Transverse colon (tissue), 4 donors: ENCODE measurements at regions not wholly inside any gene's neighbourhood (a gene's known extent, or its start where the extent isn't known, plus 50 kb on each side); places are given as distances from the start of the nearest gene placed in this dataset.

Experiments
- DNase-seq: peaks from one replicate; pipeline ENCODE4 v3.0.0-alpha.2; 2019
- H3K27ac ChIP-seq, 4 donors: fragments of 200-600 bp; sonication (generic); 2 replicates each; pipeline ENCODE4 v1.5.1; 2016 to 2018; ENCODE audit warnings: inconsistent platforms in 4 of 4
- H3K27me3 ChIP-seq: fragments of 200-600 bp; sonication (generic); 2 replicates; pipeline ENCODE4 v1.5.1; 2017; ENCODE audit warnings: inconsistent platforms
- H3K36me3 ChIP-seq, 4 donors: fragments of 200-600 bp; sonication (generic); 2 replicates each; pipeline ENCODE4 v1.5.1; 2017 to 2019; ENCODE audit warnings: inconsistent platforms in 4 of 4
- H3K4me1 ChIP-seq, 4 donors: fragments of 200-600 bp; sonication (generic); 2 replicates each; pipeline ENCODE4 v1.5.1; 2017 to 2020; ENCODE audit warnings: inconsistent platforms in 4 of 4
- H3K4me3 ChIP-seq, 4 donors: fragments of 200-600 bp; sonication (generic); 1 replicate in 1 of 4; 2 replicates in 3 of 4; pipeline versions ENCODE4 v1.5.1 to v1.6.1; 2017 to 2019; ENCODE audit warnings: inconsistent platforms in 4 of 4
- H3K9me3 ChIP-seq, 2 donors: fragments of 200-600 bp; sonication (generic); 2 replicates each; pipeline ENCODE4 v1.5.1; 2017 to 2019; ENCODE audit warnings: inconsistent platforms in 2 of 2
- CTCF ChIP-seq, 5 experiments: fragments of 200-600 bp in 3 of 5; fragments of 450-650 bp in 2 of 5; sonication (generic) in 3 of 5; IDR thresholded peaks; 1 replicate in 2 of 5; 2 replicates in 3 of 5; pipeline ENCODE4 v1.5.1; 2016 to 2017; ENCODE audit warnings: antibody characterized with exemption in 5 of 5, inconsistent platforms in 3 of 5, mild to moderate bottlenecking in 2 of 5, moderate library complexity in 1 of 5
- EP300 ChIP-seq: sonication (generic); formaldehyde crosslinking; IDR thresholded peaks from one replicate; pipeline ENCODE4 v1.6.1; 2017; ENCODE audit warnings: antibody characterized with exemption, low read depth
- POLR2A ChIP-seq: fragments of 450-650 bp; IDR thresholded peaks from one replicate; pipeline ENCODE4 v1.6.1; 2016; ENCODE audit warnings: antibody characterized with exemption, mild to moderate bottlenecking, moderate library complexity
- POLR2AphosphoS5 ChIP-seq, 3 donors: sonication (generic); formaldehyde crosslinking; IDR thresholded peaks; one replicate each; pipeline ENCODE4 v1.6.1; 2016; ENCODE audit warnings: antibody characterized with exemption in 3 of 3
- WGBS, 2 donors: methylation state at CpG; one replicate each; pipeline ENCODE4 v1.1.5; 2018; ENCODE audit warnings: low coverage in 1 of 2; 5-methylcytosine and 5-hydroxymethylcytosine counted together
- in situ Hi-C, 4 donors: fragments of 200-750 bp; cut with MboI; loops; one replicate each; pipeline versions ENCODE4 v1.15.0 to v1.15.1; 2017; ENCODE audit warnings: low sequenced_read_pairs in 3 of 4, low pct_ligation_motif_present in 1 of 4, low pct_unique_long_range_greater_than_20kb in 1 of 4
- intact Hi-C: fragments of 100-400 bp; cut with DNase I; formaldehyde crosslinking; loops from one replicate; pipeline ENCODE4 v1.15.1; 2023; ENCODE audit warnings: low total_unique reads

- in situ Hi-C loops (no loop called here), intact Hi-C loops (no loop called here)
- Histone ChIP-seq H3K36me3 (no peaks in the 10 kb centered on the region), H3K4me3 (no peak overlapping the region), H3K27ac (no peak overlapping the region), H3K4me1 (no peaks in the 10 kb centered on the region), H3K9me3 (no peaks in the 10 kb centered on the region), H3K27me3 (no peaks in the 10 kb centered on the region)
- TF ChIP-seq POLR2AphosphoS5 (IDR thresholded peaks at IDR 0.05): no peak
- TF ChIP-seq CTCF (IDR thresholded peaks at IDR 0.05): no peak
- TF ChIP-seq EP300: no peak
- 60 to 80% methylated on average over 5 of the region's 5 CpGs for WGBS, 2 donors
- no peak for DNase-seq
Measured at GRCh38 chr6:20302702-20303251, 90.5 kb upstream of the MBOAT1 start.

GRCh38 chr6:20306491-20306890, 94.2 kb upstream of the MBOAT1 start:
- 92 to 98% methylated on average over 6 to 14 of the region's 14 CpGs for WGBS, 2 donors
- in situ Hi-C loops: no loop called here
- no peak for DNase-seq
- Histone ChIP-seq H3K4me3 (no peak overlapping the region), H3K27me3 (no peaks in the 10 kb centered on the region), H3K27ac (no peak overlapping the region), H3K9me3 (no peaks in the 10 kb centered on the region), H3K36me3 (no peaks in the 10 kb centered on the region), H3K4me1 (no peaks in the 10 kb centered on the region)
- TF ChIP-seq POLR2A: no peak
- intact Hi-C loops: no loop called here

GRCh38 chr6:20309186-20309585, 92.5 kb upstream of the E2F3 start:
- no peak overlapping the region for H3K27ac ChIP-seq
- H3K4me1 ChIP-seq: no peaks in the 10 kb centered on the region
- intact Hi-C loops (no loop called here), in situ Hi-C loops (no loop called here)
- no peaks in the 10 kb centered on the region for H3K27me3 ChIP-seq
- no peak overlapping the region for H3K4me3 ChIP-seq
- no peak for DNase-seq
- no peak for TF ChIP-seq POLR2A
- TF ChIP-seq EP300: no peak
- no peak for TF ChIP-seq CTCF (IDR thresholded peaks at IDR 0.05)
- TF ChIP-seq POLR2AphosphoS5 (IDR thresholded peaks at IDR 0.05): no peak
- H3K36me3 ChIP-seq: no peaks in the 10 kb centered on the region
- WGBS, 2 donors: 70 to 71% methylated on average over 1 to 2 of the region's 2 CpGs
- no peaks in the 10 kb centered on the region for H3K9me3 ChIP-seq

GRCh38 chr6:20310185-20310584, 91.5 kb upstream of the E2F3 start:
- H3K4me3 ChIP-seq: no peak overlapping the region
- no peaks in the 10 kb centered on the region for H3K27me3 ChIP-seq
- intact Hi-C loops: no loop called here
- in situ Hi-C loops: no loop called here
- H3K9me3 ChIP-seq: no peaks in the 10 kb centered on the region
- TF ChIP-seq CTCF (IDR thresholded peaks at IDR 0.05) (no peak), EP300 (no peak), POLR2A (no peak), POLR2AphosphoS5 (IDR thresholded peaks at IDR 0.05) (no peak)
- H3K36me3 ChIP-seq: no peaks in the 10 kb centered on the region
- DNase-seq: no peak
- 83 to 88% methylated on average over 1 of the region's 1 CpG for WGBS, 2 donors
- no peaks in the 10 kb centered on the region for H3K4me1 ChIP-seq
- H3K27ac ChIP-seq: no peak overlapping the region

- Histone ChIP-seq H3K9me3 (no peaks in the 10 kb centered on the region), H3K4me3 (no peak overlapping the region), H3K4me1 (no peaks in the 10 kb centered on the region), H3K27ac (no peak overlapping the region), H3K36me3 (no peaks in the 10 kb centered on the region), H3K27me3 (no peaks in the 10 kb centered on the region)
- intact Hi-C loops: no loop called here
- WGBS, 2 donors: 80 to 86% methylated on average over 1 to 5 of the region's 5 CpGs
- no peak for TF ChIP-seq CTCF (IDR thresholded peaks at IDR 0.05)
- TF ChIP-seq POLR2A: no peak
- no peak for TF ChIP-seq EP300
- TF ChIP-seq POLR2AphosphoS5 (IDR thresholded peaks at IDR 0.05): no peak
- in situ Hi-C loops: no loop called here
- no peak for DNase-seq
Measured at GRCh38 chr6:20312606-20313005, 89.1 kb upstream of the E2F3 start.
